GM23338 (cell line): ENCODE measurements at regions not wholly inside any gene's neighbourhood (a gene's known extent, or its start where the extent isn't known, plus 50 kb on each side); places are given as distances from the start of the nearest gene placed in this dataset.

Experiments used
- ATAC-seq: fragments of 200-7000 bp; cut with Tn5 transposase; 3 replicates; pipeline ENCODE4 v1.9.1; 2020
- DNase-seq: peaks from one replicate; pipeline ENCODE4 v3.0.0-alpha.2; 2015; ENCODE audit warnings: low spot score
- H2AFZ ChIP-seq: fragments of 200-600 bp; sonication (generic); 2 replicates; pipeline ENCODE4 v1.8.0; 2016; ENCODE audit warnings: antibody characterized with exemption, mild to moderate bottlenecking, moderate library complexity
- H3F3A ChIP-seq: fragments of 200-600 bp; sonication (generic); replicated peaks from 2 replicates; pipeline ENCODE4 v1.8.0; 2017; ENCODE audit warnings: antibody characterized with exemption, mixed run types, low read depth
- H3K27ac ChIP-seq: fragments of 200-600 bp; sonication (generic); 2 replicates; pipeline ENCODE4 v1.6.1; 2016; ENCODE audit warnings: low read depth
- H3K27me3 ChIP-seq: fragments of 200-600 bp; sonication (generic); 2 replicates; pipeline ENCODE4 v1.8.0; 2016; ENCODE audit warnings: mild to moderate bottlenecking, mixed run types, moderate library complexity; ENCODE audit not compliant: insufficient read depth
- H3K36me3 ChIP-seq: fragments of 200-600 bp; sonication (generic); 2 replicates; pipeline ENCODE4 v1.8.0; 2016; ENCODE audit warnings: mild to moderate bottlenecking; ENCODE audit not compliant: insufficient read depth
- H3K4me1 ChIP-seq: fragments of 200-600 bp; sonication (generic); 2 replicates; pipeline ENCODE4 v1.8.0; 2016; ENCODE audit warnings: mild to moderate bottlenecking, moderate library complexity; ENCODE audit not compliant: insufficient read depth
- H3K4me2 ChIP-seq: fragments of 200-600 bp; sonication (generic); 2 replicates; pipeline ENCODE4 v1.7.1; 2017; ENCODE audit warnings: mixed run types
- H3K4me3 ChIP-seq: fragments of 200-600 bp; sonication (generic); 2 replicates; pipeline ENCODE4 v1.6.1; 2016; ENCODE audit warnings: mixed run types
- H3K79me2 ChIP-seq: fragments of 200-600 bp; sonication (generic); replicated peaks from 2 replicates; pipeline ENCODE4 v1.8.0; 2017; ENCODE audit warnings: mild to moderate bottlenecking; ENCODE audit not compliant: insufficient read depth
- H3K9me2 ChIP-seq: fragments of 200-600 bp; sonication (generic); 2 replicates; pipeline ENCODE4 v1.8.0; 2017; ENCODE audit not compliant: insufficient read depth
- H4K20me1 ChIP-seq: fragments of 200-600 bp; sonication (generic); replicated peaks from 2 replicates; pipeline ENCODE4 v1.8.0; 2017; ENCODE audit warnings: mild to moderate bottlenecking; ENCODE audit not compliant: insufficient read depth
- H3K27ac Mint-ChIP-seq: 2 replicates; pipeline ENCODE4 v1.8.0; 2020; ENCODE audit warnings: inconsistent platforms, mild to moderate bottlenecking, moderate library complexity, mixed read lengths
- H3K27me3 Mint-ChIP-seq: 3 replicates; pipeline ENCODE4 v1.8.0; 2022; ENCODE audit warnings: low read depth, mild to moderate bottlenecking, moderate library complexity, mixed read lengths, inconsistent platforms; ENCODE audit not compliant: insufficient read depth, poor library complexity
- H3K36me3 Mint-ChIP-seq: 3 replicates; pipeline ENCODE4 v1.8.0; 2021; ENCODE audit warnings: low read depth, mild to moderate bottlenecking, inconsistent platforms, moderate library complexity, mixed read lengths
- H3K4me1 Mint-ChIP-seq: 3 replicates; pipeline ENCODE4 v1.8.0; 2020; ENCODE audit warnings: mild to moderate bottlenecking, inconsistent platforms, mixed read lengths
- H3K4me3 Mint-ChIP-seq: 3 replicates; pipeline ENCODE4 v1.8.0; 2021; ENCODE audit warnings: moderate library complexity, mild to moderate bottlenecking, inconsistent platforms, mixed read lengths
- H3K9me3 Mint-ChIP-seq: 3 replicates; pipeline ENCODE4 v1.8.0; 2020; ENCODE audit warnings: moderate library complexity, mild to moderate bottlenecking, inconsistent platforms, mixed read lengths
- CREB1 ChIP-seq: fragments of 250-450 bp; sonication (Bioruptor Pico); IDR thresholded peaks from 2 replicates; pipeline ENCODE4 v1.5.0; 2020; ENCODE audit warnings: low read depth, mild to moderate bottlenecking, moderate library complexity
- CTCF ChIP-seq, 2 experiments: fragments of 200-600 bp in 1 of 2; sonication (generic) in 1 of 2; conservative IDR thresholded peaks; 2 replicates each; pipeline versions ENCODE4 v1.5.1 to v1.6.1; 2016 to 2017; ENCODE audit warnings: antibody characterized with exemption in 2 of 2, low read depth in 2 of 2, mild to moderate bottlenecking in 2 of 2, moderate library complexity in 1 of 2
- ETS1 ChIP-seq: IDR thresholded peaks from 2 replicates; pipeline ENCODE4 v1.6.1; 2016; ENCODE audit warnings: antibody characterized with exemption
- EZH2 ChIP-seq: fragments of 200-600 bp; sonication (generic); IDR thresholded peaks from one replicate; pipeline ENCODE4 v1.8.0; 2017; ENCODE audit warnings: antibody characterized with exemption, mild to moderate bottlenecking, low read depth; ENCODE audit not compliant: unreplicated experiment
- EZH2phosphoT487 ChIP-seq: fragments of 200-600 bp; sonication (generic); IDR thresholded peaks from one replicate; pipeline ENCODE4 v1.8.1; 2018; ENCODE audit warnings: antibody characterized with exemption; ENCODE audit not compliant: unreplicated experiment
- JUNB ChIP-seq: IDR thresholded peaks from one replicate; pipeline ENCODE4 v1.6.1; 2016; ENCODE audit warnings: antibody characterized with exemption; ENCODE audit not compliant: unreplicated experiment
- NANOG ChIP-seq: IDR thresholded peaks from 2 replicates; pipeline ENCODE4 v1.6.1; 2016; ENCODE audit warnings: antibody characterized with exemption, borderline replicate concordance
- POLR2AphosphoS5 ChIP-seq: IDR thresholded peaks from 2 replicates; pipeline ENCODE4 v1.6.1; 2016; ENCODE audit warnings: antibody characterized with exemption, low read depth
- REST ChIP-seq: IDR thresholded peaks from one replicate; pipeline ENCODE4 v1.6.1; 2018; ENCODE audit warnings: antibody characterized with exemption; ENCODE audit not compliant: unreplicated experiment
- STAT1 ChIP-seq: IDR thresholded peaks from one replicate; pipeline ENCODE4 v1.6.1; 2016; ENCODE audit warnings: antibody characterized with exemption; ENCODE audit not compliant: unreplicated experiment
- ZNF114 ChIP-seq: fragments of 250-450 bp; sonication (Bioruptor Pico); IDR thresholded peaks from 2 replicates; pipeline ENCODE4 v1.5.0; 2020; ENCODE audit warnings: mild to moderate bottlenecking, moderate library complexity
- ZNF331 ChIP-seq: fragments of 250-450 bp; sonication (Bioruptor Pico); IDR thresholded peaks from 2 replicates; pipeline ENCODE4 v1.5.0; 2020; ENCODE audit warnings: low read depth, mild to moderate bottlenecking, moderate library complexity
- ZNF462 ChIP-seq: fragments of 250-450 bp; sonication (Bioruptor Pico); IDR thresholded peaks from 2 replicates; pipeline ENCODE4 v1.5.0; 2020; ENCODE audit warnings: mild to moderate bottlenecking, moderate library complexity

- DNase-seq = peak; percentile 13
- no peaks in the 10 kb centered on the region for H3K36me3 Mint-ChIP-seq
- no peaks in the 10 kb centered on the region for H3K27me3 Mint-ChIP-seq
- H3K36me3 ChIP-seq = no peaks in the 10 kb centered on the region
- peaks cover 12% of the 10 kb centered on the region for H3K4me1 Mint-ChIP-seq
- no peak overlapping the region for H3K4me3 ChIP-seq
- H3K27me3 ChIP-seq = no peaks in the 10 kb centered on the region
- no peaks in the 10 kb centered on the region for H3K79me2 ChIP-seq
- H3K27ac ChIP-seq = no peak overlapping the region
- no peak; the same call in 2 of the 3 replicates for ATAC-seq
- no peak overlapping the region for H3K4me3 Mint-ChIP-seq
- no peak overlapping the region for H3K27ac Mint-ChIP-seq
- no peaks in the 10 kb centered on the region for H3K9me2 ChIP-seq
- no peaks in the 10 kb centered on the region for H4K20me1 ChIP-seq
- TF ChIP-seq ZNF114 (no peak), EZH2 (no peak), POLR2AphosphoS5 (no peak), CTCF (conservative IDR thresholded peaks at IDR 0.05; ENCODE audit: low read depth in 2 of 2) (no peak), REST (no peak), EZH2phosphoT487 (no peak), NANOG (no peak), JUNB (no peak), ZNF462 (CRISPR knock-in tag) (no peak), CREB1 (CRISPR knock-in tag) (no peak), ETS1 (no peak), STAT1 (no peak), ZNF331 (CRISPR knock-in tag) (no peak)
- no peak overlapping the region for H3K4me2 ChIP-seq
- no peaks in the 10 kb centered on the region for H3F3A ChIP-seq
- H2AFZ ChIP-seq = no peak overlapping the region
- no peaks in the 10 kb centered on the region for H3K9me3 Mint-ChIP-seq
- H3K4me1 ChIP-seq = 0 out of 2 replicates have a peak, but pooled peaks cover 4% of the 10 kb centered on the region
Measured at GRCh38 chr6:11366934-11367637, 134.6 kb upstream of the NEDD9 start.
